H1 (cell line): ENCODE measurements at regions not wholly inside any gene's neighbourhood (a gene's known extent, or its start where the extent isn't known, plus 50 kb on each side); places are given as distances from the start of the nearest gene placed in this dataset.

Experiments used
- BRCA1 ChIP-seq: IDR thresholded peaks from 2 replicates; pipeline ENCODE4 v1.6.1; 2012; ENCODE audit warnings: low read depth, low read length, improper control_type of control experiment
- CREB1 ChIP-seq: IDR thresholded peaks from 2 replicates; pipeline ENCODE4 v1.6.1; 2012; ENCODE audit warnings: inconsistent platforms
- PHF8 ChIP-seq: fragments of 200-600 bp; sonication (generic); conservative IDR thresholded peaks from 2 replicates; pipeline ENCODE4 v1.7.1; 2012; ENCODE audit warnings: low read depth, mild to moderate bottlenecking, inconsistent platforms, low read length, moderate library complexity
- SAP30 ChIP-seq: fragments of 300-600 bp; sonication (generic); IDR thresholded peaks from 2 replicates; pipeline ENCODE4 v1.7.1; 2012; ENCODE audit warnings: low read length, moderate library complexity, mild to moderate bottlenecking, inconsistent platforms; ENCODE audit not compliant: insufficient read depth, insufficient replicate concordance
- TAF7 ChIP-seq: optimal IDR thresholded peaks from 2 replicates; pipeline ENCODE3; 2011; ENCODE audit warnings: low read depth, mild to moderate bottlenecking, inconsistent platforms, low read length, moderate library complexity, borderline replicate concordance
- TF ChIP-seq, protein P1 (sequence below): fragments of 300-600 bp; sonication (generic); IDR thresholded peaks from 2 replicates; pipeline ENCODE4 v1.7.1; 2012; ENCODE audit warnings: low read length, moderate library complexity, mild to moderate bottlenecking, inconsistent platforms; ENCODE audit not compliant: insufficient replicate concordance

DNA sequence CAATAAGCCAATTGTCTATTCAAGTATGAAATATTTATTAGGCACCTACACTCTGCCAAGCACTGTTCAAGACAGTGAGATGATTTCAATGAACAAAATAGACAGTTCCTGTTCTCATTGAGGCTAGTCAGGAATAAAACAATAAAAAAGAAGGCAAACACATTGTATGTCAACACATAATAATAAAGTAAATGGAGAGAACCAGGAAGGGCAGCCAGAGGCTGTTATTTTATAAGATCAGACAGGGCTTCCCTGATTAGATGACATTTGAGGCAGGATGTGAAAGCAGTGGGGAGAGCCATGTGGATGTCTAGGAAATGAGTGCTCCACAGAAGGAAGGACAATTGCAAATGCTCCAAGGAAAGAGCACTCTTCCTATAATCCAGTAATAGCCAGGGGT, 2371.1 kb downstream of the MAT2B start (continued):
- TF ChIP-seq, protein P1, sequence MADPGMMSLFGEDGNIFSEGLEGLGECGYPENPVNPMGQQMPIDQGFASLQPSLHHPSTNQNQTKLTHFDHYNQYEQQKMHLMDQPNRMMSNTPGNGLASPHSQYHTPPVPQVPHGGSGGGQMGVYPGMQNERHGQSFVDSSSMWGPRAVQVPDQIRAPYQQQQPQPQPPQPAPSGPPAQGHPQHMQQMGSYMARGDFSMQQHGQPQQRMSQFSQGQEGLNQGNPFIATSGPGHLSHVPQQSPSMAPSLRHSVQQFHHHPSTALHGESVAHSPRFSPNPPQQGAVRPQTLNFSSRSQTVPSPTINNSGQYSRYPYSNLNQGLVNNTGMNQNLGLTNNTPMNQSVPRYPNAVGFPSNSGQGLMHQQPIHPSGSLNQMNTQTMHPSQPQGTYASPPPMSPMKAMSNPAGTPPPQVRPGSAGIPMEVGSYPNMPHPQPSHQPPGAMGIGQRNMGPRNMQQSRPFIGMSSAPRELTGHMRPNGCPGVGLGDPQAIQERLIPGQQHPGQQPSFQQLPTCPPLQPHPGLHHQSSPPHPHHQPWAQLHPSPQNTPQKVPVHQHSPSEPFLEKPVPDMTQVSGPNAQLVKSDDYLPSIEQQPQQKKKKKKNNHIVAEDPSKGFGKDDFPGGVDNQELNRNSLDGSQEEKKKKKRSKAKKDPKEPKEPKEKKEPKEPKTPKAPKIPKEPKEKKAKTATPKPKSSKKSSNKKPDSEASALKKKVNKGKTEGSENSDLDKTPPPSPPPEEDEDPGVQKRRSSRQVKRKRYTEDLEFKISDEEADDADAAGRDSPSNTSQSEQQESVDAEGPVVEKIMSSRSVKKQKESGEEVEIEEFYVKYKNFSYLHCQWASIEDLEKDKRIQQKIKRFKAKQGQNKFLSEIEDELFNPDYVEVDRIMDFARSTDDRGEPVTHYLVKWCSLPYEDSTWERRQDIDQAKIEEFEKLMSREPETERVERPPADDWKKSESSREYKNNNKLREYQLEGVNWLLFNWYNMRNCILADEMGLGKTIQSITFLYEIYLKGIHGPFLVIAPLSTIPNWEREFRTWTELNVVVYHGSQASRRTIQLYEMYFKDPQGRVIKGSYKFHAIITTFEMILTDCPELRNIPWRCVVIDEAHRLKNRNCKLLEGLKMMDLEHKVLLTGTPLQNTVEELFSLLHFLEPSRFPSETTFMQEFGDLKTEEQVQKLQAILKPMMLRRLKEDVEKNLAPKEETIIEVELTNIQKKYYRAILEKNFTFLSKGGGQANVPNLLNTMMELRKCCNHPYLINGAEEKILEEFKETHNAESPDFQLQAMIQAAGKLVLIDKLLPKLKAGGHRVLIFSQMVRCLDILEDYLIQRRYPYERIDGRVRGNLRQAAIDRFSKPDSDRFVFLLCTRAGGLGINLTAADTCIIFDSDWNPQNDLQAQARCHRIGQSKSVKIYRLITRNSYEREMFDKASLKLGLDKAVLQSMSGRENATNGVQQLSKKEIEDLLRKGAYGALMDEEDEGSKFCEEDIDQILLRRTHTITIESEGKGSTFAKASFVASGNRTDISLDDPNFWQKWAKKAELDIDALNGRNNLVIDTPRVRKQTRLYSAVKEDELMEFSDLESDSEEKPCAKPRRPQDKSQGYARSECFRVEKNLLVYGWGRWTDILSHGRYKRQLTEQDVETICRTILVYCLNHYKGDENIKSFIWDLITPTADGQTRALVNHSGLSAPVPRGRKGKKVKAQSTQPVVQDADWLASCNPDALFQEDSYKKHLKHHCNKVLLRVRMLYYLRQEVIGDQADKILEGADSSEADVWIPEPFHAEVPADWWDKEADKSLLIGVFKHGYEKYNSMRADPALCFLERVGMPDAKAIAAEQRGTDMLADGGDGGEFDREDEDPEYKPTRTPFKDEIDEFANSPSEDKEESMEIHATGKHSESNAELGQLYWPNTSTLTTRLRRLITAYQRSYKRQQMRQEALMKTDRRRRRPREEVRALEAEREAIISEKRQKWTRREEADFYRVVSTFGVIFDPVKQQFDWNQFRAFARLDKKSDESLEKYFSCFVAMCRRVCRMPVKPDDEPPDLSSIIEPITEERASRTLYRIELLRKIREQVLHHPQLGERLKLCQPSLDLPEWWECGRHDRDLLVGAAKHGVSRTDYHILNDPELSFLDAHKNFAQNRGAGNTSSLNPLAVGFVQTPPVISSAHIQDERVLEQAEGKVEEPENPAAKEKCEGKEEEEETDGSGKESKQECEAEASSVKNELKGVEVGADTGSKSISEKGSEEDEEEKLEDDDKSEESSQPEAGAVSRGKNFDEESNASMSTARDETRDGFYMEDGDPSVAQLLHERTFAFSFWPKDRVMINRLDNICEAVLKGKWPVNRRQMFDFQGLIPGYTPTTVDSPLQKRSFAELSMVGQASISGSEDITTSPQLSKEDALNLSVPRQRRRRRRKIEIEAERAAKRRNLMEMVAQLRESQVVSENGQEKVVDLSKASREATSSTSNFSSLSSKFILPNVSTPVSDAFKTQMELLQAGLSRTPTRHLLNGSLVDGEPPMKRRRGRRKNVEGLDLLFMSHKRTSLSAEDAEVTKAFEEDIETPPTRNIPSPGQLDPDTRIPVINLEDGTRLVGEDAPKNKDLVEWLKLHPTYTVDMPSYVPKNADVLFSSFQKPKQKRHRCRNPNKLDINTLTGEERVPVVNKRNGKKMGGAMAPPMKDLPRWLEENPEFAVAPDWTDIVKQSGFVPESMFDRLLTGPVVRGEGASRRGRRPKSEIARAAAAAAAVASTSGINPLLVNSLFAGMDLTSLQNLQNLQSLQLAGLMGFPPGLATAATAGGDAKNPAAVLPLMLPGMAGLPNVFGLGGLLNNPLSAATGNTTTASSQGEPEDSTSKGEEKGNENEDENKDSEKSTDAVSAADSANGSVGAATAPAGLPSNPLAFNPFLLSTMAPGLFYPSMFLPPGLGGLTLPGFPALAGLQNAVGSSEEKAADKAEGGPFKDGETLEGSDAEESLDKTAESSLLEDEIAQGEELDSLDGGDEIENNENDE, result no peak
- TF ChIP-seq BRCA1 (no peak), TAF7 (no peak), PHF8 (no peak), SAP30 (no peak), CREB1 (no peak)
